ENCODE measurements at regions not wholly inside any gene's neighbourhood (a gene's known extent, or its start where the extent isn't known, plus 50 kb on each side); places are given as distances from the start of the nearest gene placed in this dataset.
"Not testable (repeated sequence)": the region's sequence is repeated elsewhere in the genome, so short reads cannot be mapped to it uniquely, and the experiment has no call there.

DNA sequence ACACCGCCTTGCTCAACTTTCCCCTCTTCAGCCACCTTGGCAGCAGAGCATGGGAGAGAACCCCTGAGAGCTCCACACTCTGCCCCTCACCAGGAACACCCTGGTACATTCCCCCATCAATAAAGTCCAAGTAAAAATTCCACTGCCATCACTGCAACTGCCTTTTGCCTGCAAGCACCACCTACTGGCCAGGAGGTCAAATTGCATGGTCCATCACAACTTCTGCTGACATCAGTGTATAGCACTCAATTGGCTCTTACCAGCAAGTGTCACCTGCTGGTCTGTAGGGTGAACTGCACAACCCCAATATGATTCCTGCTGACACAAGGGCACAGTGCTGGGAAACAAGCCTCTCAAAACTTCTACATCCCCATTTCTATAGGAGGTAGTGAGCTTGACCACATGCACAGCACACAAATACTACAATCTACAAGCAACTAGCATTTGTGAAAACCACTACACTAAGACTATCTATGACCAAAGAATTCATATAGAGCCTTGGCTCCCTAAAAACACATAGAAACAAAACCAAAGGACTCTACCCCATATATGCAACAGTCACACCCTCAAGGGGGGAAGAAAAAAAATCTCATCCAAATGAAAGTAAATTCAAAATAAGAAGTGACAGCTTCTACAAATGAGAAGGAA, 69.2 kb downstream of the FASLG start:
- 80 to 100% methylated on average over 1 of the region's 1 CpG for WGBS, 2 donors
- Histone ChIP-seq H3K36me3 (no peaks in the 10 kb centered on the region), H3K27ac (no peak overlapping the region), H3K9me3 (peaks cover 0 to 5% (median 0%) of the 10 kb centered on the region in 3 donors), H3K4me3 (no peak overlapping the region), H3K27me3 (no peaks in the 10 kb centered on the region), H3K4me1 (no peaks in the 10 kb centered on the region)
- intact Hi-C loops (cut with DNase I): no loop called here
- TF ChIP-seq, protein P1, sequence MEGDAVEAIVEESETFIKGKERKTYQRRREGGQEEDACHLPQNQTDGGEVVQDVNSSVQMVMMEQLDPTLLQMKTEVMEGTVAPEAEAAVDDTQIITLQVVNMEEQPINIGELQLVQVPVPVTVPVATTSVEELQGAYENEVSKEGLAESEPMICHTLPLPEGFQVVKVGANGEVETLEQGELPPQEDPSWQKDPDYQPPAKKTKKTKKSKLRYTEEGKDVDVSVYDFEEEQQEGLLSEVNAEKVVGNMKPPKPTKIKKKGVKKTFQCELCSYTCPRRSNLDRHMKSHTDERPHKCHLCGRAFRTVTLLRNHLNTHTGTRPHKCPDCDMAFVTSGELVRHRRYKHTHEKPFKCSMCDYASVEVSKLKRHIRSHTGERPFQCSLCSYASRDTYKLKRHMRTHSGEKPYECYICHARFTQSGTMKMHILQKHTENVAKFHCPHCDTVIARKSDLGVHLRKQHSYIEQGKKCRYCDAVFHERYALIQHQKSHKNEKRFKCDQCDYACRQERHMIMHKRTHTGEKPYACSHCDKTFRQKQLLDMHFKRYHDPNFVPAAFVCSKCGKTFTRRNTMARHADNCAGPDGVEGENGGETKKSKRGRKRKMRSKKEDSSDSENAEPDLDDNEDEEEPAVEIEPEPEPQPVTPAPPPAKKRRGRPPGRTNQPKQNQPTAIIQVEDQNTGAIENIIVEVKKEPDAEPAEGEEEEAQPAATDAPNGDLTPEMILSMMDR (IDR thresholded peaks at IDR 0.05): peak; percentile 17 to 86 (median 45)
- no peak for TF ChIP-seq POLR2A (IDR thresholded peaks at IDR 0.05)
- no peak for DNase-seq

DNA sequence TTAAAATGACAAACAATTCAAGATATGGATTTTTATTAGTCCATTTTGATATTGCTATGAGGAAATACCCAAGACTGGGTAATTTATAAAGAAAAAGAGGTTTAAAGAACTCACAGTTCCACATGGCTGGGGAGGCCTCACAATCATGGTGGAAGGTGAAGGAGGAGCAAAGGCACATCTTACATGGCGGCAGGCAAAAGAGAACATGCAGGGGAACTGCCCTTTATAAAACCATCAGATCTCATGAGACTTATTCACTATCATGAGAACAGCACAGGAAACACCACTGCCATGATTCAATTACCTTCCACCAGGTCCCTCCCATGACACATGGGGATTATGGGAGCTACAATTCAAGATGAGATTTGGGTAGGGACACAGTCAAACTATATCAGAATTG, 69.8 kb downstream of the FASLG start:
- H3K4me1 ChIP-seq; DNase-seq; H3K27me3 ChIP-seq; H3K36me3 ChIP-seq; H3K9me3 ChIP-seq; intact Hi-C loops (cut with DNase I); H3K4me3 ChIP-seq; H3K27ac ChIP-seq: not testable (repeated sequence)
- WGBS, 2 donors: 88 to 93% methylated on average over 1 of the region's 1 CpG

DNA sequence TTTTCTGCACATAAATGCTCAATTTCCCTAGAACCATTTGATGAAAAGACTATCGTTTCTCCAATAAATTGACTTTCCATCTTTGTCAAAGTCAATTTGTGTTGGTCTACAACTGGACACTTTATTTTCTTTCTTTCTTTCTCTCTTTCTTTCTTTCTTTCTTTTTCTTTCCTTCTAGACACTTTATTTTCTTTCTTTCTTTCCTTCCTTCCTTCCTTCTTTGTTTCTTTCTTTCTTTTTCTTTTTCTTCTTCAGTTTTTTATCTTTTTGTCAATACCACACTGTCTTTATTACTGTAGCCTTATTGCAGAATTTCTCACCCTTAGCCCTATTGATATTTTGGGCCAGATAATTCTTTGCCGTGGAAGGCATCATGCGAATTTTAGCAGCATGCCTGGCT, 73.5 kb downstream of the FASLG start:
- Histone ChIP-seq H3K27me3 (no peaks in the 10 kb centered on the region), H3K4me3 (no peak overlapping the region), H3K27ac (no peak overlapping the region), H3K4me1 (no peaks in the 10 kb centered on the region), H3K9me3 (peaks cover 0 to 5% (median 0%) of the 10 kb centered on the region in 3 donors), H3K36me3 (no peaks in the 10 kb centered on the region)
- no peak for DNase-seq
- intact Hi-C loops (cut with DNase I): no loop called here
- 92 to 98% methylated on average over 3 of the region's 3 CpGs for WGBS, 2 donors
- TF ChIP-seq, protein P1 (IDR thresholded peaks at IDR 0.05): no peak

DNA sequence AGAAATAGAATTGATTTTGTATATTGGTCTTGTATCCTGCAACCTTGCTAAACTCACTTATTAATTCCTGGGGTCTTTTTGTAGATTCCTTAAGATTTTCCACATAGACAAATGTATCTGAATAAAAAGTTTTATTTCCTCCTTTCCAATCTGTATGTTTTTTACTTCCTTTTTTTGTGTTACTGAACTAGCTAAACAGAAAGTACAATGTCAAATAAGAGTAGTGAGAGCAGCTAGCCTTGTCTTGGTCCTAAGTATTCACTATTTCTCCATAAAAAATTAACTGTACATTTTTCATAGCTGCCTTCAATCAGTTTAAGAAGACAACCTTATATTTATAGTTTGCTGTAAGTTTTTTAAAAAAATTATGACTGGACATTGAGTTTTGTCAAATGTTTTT, 74.9 kb downstream of the FASLG start:
- Histone ChIP-seq H3K9me3 (no peaks in the 10 kb centered on the region), H3K27me3 (no peaks in the 10 kb centered on the region), H3K36me3 (no peaks in the 10 kb centered on the region), H3K4me3 (no peak overlapping the region), H3K4me1 (no peaks in the 10 kb centered on the region), H3K27ac (no peak overlapping the region)
- DNase-seq: no peak
- intact Hi-C loops (cut with DNase I): no loop called here
- TF ChIP-seq POLR2A (IDR thresholded peaks at IDR 0.05): no peak
- TF ChIP-seq, protein P1 (IDR thresholded peaks at IDR 0.05): no peak

DNA sequence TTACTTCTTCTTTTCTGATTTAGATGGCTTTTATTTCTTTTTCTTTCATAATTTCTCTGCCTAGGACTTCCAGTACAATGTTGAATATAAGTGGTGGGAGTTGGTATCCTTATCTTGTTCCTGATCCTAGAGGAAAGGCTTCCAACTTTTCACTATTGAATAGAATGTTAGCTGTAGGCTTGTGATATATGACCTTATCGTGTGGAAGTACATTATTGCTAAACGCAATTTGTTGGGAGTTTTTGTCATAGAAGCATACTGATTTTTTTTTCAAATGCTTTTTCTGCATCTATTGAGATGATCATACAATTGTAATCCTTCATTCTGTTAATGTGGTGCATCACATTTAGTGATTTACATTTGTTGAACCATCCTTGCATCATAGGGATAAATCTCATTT, 79.5 kb downstream of the FASLG start:
- H3K27me3 ChIP-seq: peaks cover 0 to 10% (median 0%) of the 10 kb centered on the region in 4 donors
- TF ChIP-seq, protein P1 (IDR thresholded peaks at IDR 0.05): no peak
- no peak for TF ChIP-seq POLR2A (IDR thresholded peaks at IDR 0.05)
- no peak overlapping the region for H3K4me3 ChIP-seq
- DNase-seq: no peak
- H3K27ac ChIP-seq: no peak overlapping the region
- no peaks in the 10 kb centered on the region for H3K36me3 ChIP-seq
- WGBS, 2 donors: 86 to 88% methylated on average over 2 of the region's 2 CpGs
- H3K4me1 ChIP-seq: no peaks in the 10 kb centered on the region
- intact Hi-C loops (cut with DNase I): no loop called here
- H3K9me3 ChIP-seq: no peaks in the 10 kb centered on the region
